ENCODE measurements at regions not wholly inside any gene's neighbourhood (a gene's known extent, or its start where the extent isn't known, plus 50 kb on each side); places are given as distances from the start of the nearest gene placed in this dataset.
A peak's percentile ranks its signal among the peaks of the same experiment; 100 is the strongest.

DNA sequence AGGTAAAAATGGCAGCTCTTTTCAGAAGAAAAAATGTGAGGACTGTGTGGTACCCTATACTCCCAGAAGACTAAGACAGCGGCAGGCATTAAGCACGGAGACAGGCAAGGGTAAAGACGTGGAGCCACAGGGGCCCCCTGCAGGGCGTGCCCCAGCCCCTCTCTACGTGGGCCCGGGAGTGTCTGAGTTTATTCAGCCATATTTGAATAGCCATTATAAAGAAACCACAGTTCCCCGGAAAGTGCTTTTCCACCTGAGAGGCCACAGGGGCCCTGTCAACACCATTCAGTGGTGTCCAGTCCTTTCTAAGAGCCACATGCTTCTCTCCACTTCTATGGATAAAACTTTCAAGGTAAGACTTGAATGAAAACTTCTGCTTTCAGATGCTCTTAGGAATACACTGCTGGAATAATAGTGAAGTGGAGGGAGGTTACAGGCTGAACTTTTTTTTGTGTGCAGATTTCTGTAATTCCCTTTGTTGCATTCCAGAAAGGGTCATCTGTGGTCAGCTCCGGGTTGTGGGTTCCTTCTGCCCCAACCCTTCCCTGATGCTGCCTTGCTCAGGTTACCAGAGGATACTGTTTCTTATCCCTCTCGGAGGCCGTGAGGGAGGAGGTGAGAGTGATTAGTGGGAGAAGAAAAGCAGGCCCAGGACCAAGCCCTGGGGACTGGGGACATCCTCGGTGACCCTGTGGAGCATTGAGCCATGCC, 58.4 kb downstream of the SLC25A47 start:
- DNase-seq (ENCODE audit: low spot score), result no peak

DNA sequence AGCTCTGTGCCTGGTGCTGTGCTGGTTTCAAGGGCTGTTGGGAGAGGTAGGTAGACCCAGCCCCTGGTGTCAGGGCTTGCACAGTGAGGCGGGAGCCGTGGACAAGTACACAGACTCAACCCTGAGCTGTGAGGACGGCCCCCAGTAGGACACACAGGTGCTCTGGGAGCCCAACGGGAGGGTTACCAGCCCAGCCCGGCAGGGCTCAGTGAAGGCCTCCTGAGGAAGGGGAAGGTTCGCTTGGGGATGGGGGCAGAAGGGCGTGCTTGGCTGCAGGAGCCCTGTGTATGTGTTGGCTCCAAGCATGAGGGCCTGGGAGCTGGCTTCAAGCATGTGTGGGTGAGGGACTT, 58.9 kb downstream of the SLC25A47 start:
- no peak for DNase-seq (ENCODE audit: low spot score)

DNA sequence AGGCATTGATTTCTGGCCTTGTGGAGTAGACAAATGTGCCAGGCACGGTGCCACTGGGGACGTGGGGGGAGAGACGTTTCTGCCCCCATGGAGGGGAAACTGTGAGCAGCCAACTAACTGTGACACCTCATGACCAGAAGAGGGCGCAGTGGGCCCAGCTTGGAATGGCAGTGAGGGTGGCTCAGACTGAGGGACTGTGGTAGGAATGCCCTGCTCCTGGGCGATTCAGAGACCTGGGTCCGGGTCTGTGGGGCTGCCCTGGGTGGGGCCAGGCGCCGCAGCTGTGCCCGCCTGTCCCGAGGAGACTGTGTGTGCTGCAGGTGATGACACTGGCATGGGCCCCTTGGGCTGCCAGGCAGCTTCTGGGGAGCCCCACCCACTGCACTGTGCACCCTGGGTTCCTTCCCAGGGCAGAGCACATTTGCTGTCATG, 60.6 kb downstream of the SLC25A47 start:
- DNase-seq (ENCODE audit: low spot score), result peak; percentile 69

DNA sequence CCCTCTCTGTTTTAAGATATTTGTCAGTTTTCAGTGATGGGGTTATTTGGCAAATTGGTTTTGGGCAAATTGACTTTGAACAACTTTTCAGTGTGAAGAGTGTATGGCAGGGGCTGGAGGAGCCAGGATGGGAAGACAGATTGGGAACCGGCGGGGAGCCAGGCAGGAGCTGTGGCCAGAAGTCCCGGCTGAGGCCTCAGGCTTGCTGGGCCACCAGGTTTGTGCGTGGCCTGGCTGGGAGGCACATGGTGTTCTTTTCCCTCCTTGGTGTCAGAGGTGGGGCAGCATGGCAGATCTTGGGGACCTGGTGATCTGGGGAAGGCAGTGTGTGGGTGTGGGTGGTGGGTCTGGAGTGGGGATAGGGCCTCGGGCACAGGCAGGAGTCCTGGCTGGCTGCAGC, 61.1 kb downstream of the SLC25A47 start:
- no peak for DNase-seq (ENCODE audit: low spot score)

DNA sequence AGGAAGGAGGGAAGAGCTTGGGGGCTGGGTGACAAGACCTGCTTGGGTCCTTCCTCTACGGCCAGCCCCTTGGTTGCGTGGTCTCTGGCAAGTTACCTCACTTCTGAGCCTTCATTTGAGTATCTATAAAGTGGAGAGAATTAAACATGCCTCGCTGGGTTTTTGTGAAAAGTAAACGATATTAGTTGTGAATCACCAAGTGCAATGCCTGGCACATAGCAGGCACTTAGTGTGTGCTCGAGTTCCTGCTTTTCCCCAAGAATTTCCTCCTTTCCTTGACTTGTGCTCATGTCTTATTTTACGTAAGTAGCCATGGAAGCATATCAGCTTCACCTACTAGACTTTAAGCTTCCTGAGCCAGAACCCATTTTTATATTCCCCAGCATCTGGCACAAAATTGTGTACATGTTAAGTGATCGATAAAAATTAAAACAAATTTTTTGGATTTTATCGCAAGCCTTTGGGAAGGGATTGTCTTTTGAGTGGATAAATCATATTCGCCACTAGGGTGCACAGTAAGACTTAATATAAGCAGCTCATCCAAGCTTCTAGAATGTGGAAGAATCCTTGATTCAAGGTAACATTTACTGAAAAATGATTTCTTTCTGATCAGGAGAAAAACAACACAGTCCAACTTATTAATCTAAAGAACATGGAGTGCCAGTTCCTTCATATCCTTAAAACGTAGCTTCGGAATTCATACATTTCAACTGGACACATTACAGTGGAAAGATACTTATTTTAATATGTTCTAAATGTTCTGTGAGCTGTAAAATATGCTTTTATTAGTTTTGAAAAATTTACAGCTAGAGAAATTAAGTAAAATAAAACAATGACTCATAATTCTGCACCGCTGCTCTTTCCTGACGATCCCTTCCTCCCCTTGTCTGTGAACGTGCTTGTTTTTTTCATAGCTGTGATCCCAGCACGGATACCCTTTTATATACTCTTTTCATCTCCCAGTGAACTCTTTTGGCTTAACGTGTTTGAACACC, 62.0 kb downstream of the SLC25A47 start:
- DNase-seq (ENCODE audit: low spot score), result peak; percentile 48

DNA sequence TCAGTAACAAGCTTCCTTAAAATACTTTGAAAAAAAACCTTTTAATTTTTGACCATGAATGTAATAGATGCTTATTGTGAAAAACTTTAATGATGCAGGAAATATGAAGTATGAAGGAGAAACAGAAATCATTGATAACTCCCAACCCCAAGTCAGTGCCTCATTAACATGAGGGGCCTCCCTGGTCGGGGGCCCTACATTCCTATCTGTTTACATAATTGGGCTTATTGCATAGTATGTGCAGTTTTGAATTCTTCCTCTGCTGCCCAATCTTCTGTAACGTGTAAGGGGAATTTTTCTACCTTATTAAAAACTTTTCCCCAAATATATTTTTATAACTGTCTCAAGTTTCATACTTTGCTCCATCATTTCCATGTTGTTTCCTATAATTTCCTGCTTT, 63.0 kb downstream of the SLC25A47 start:
- no peak for DNase-seq (ENCODE audit: low spot score)

DNA sequence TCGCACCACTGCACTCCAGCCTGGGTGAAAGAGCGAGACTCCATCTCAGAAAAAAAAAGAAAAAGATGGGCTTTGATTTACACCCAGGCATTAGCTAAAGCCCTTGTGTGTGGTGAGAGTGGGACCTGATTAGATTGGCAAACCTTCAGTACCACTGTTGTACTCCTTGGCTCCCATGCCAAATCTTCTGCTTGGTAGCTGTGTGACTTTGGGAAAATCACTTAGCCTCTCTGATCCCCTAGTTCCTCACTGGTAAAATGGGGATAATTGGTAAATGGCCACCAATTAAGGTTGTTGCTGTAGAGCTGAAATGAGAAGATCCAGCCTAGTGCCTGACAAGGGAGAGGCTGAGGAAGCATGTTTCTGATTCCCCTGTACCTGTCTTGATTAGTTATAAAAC, 63.7 kb downstream of the SLC25A47 start:
- no peak for DNase-seq (ENCODE audit: low spot score)

DNA sequence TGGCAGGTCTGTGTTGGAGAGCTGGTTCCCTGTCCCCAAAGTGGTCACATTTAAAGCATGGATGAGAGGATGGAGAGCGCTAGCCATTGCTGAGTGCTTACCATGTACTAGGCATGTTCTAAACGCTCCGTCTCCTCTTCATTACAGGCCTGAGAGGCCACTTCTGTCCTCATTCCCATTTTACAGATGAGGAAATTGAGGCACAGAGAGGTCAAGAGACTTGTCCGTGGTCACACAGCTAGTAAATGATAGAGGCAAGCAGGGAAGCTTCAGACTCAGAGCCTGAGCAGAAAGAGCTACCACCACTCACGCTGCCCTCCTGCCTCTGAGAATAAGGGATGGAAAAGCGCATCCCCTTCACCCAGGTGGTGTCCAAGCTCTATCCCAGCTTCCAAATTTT, 64.3 kb downstream of the SLC25A47 start:
- no peak for DNase-seq (ENCODE audit: low spot score)

DNA sequence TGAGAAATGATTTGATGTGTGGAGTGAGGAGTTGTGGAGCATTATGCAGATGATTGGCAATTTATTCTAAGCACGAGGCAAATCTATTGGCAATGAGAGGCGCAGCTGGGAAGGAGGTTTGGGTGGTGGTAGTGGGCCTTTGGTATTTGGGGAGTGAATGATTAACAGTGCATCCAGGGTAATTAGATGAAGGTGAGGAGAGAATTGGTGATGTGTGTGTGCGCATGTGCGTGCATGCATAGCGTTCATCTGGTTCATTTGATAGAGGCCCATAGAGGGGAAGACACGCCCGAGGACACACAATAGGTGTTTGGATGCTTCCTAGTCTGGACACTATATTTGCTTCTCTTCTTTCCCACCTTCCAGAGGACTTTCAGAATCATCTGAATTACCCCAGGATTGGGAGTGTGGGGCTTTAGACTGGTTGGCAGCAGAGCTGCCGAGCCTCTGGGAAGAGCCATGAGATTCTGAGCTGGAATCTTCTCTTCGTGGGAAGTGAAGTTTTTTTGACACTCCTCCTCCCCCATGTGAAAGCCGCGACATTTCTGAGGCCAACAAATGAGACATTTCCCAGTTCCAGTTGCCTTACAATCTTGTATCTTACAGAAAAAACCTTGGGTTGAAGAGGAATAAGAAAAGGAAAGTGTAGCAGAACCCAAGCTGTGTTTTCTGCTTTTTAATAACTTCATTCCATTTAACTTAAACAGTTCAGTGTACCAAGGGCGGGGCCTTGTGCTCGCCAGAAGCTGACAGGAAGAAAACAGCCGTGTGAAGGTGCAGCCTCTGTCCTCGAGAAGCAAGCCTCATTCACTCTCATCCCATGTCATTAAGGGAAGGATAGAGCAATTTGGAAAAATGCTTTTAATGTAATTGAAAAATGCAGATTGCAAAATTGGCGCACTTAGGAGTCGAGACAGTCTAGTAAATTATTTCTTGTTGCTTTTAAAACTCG, 65.2 kb downstream of the SLC25A47 start:
- DNase-seq (ENCODE audit: low spot score), result no peak

DNA sequence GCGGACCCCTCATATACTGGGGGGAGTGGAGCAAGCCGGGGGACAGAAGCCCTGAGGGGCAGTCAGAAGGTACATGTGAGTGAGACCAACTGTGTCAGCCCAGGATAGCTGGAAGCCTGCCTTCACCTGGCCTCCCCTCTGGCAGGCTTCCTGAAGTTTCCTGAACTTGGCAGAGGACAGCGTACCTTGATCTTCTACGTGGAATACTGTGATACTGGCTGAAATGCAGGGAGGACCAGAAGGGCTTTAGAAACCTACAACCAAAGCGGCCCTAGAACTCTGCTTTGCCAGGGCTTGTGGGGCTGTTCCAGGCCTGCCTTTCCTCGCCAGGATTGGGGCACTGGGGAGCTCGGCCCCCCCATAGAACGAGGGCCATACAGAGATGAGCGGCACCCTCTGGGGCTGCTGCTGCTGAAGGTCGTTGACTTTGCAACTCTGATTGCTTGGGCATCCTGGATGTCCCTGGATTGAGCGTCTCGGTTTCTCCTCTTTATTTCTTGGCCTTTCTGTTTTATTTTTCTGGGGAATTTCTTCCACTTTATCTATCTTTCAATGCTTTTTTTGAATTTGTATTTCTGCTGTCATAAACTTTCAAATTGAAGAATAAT, 66.5 kb downstream of the SLC25A47 start:
- DNase-seq (ENCODE audit: low spot score), result no peak

DNA sequence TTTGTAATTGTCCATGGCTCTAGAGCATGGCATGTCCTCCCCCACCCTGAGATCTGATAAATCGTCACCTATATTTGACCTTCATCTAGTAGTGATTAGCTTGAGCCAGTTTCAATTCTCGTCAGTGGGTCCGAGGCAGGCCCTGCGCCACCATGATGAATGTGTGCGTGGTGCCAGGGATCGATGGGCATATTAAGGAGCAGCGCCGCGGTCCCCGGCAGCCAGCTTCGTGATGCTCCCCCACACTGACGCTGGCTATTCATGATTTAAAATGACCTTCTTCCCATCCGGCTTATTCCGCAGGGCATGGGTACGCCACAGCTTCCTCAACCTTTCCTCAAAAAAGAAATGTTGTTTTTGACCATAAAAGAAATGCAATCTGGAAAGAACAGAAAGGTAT, 68.0 kb downstream of the SLC25A47 start:
- DNase-seq (ENCODE audit: low spot score), result no peak

DNA sequence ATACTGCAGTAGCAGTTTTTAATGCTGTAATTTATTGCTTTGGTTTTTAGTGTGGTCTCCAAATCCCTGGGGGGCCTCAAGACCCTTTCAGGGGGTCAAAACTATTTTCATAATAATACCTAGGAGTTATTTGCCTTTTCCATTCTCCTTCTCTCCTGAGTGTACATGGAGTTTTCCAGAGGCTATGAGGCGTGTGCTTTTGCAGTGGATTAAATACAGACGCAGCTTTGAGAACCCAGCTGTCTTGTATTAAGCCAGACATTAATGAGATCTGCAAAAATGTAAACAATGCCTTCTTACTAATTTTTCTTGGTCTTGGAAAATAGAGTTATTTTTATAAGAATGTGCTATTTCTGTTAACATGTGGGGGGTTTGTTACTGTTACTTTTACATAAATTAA, 68.6 kb downstream of the SLC25A47 start:
- peak; percentile 51 for DNase-seq (ENCODE audit: low spot score)

DNA sequence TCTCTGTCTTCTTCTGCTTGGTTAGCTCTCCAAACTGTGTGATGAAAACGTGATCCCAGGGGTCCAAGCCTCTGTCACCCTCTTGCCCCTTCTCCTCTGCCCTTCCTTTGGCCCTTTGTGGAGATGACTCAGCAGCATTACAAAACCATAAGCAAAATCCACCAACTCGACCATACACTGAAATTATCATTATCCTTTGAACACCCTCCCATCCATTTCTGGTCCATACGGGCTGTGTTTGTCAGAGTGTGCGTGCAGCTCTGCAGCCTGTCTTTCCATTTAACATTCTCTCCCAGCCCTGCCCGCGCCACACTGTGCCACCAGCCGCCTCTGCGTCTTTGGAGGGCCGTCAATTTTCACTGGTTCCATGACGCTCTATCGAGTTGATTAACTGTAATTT, 69.2 kb downstream of the SLC25A47 start:
- peak; percentile 35 for DNase-seq (ENCODE audit: low spot score)

DNA sequence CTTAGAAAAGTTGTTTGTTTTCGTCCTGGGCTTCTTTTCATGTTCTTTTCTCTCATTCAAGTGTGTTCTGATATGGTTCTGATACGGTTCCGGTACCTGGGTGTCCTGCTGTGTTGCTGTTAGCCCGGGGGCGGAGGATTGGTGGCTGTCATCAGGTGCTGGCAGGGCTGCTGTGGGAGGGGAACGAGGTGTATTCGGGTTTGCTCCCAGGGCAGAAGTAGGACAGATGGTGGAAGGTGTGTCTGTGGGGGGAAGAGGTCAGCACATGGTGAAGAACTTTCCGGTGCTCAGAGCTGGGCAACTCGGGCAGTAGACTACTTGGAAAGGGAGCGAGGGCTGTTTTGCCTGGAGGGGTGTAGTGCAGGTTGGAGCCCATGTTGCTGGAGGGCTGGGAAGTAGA, 70.2 kb downstream of the SLC25A47 start:
- DNase-seq (ENCODE audit: low spot score), result no peak

DNA sequence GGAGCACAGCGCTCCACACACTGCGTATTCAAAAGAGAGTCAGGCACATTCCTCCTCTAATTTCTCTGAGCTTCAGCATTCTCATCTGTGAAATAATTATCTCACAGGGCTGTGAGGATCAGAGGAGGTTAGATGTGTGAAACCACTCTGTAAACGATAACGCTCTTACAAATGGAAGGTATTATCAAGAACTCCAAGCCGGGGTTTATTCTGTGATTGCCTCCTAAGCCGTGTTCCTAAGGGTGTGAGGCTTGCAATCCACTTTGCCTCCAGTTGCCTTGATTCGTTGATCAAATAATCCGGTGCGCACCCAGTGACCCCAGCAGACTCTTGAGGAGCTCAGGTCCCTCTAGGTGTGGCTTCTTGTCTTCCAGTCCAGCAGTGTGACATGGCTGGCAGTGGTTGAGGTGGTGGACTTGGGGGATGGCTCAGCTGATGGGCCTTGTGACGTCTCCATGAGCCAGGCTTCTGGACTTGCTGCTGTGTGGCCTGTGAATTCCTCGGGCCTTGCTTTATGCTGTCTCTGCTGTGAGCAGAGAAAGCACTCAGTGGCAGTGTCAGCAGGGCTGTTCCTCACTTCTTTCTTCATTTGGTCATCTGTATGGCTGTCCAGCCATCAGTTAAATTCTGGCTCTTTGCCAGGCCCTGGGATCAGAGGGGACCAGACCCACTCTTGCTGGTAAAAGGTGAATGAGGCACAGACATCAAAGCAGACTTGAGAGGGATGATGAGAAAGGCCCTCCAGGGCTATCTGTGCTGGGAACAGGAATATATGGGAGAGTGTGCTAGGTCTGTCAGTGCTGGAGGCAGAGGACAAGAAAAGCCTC, 71.0 kb downstream of the SLC25A47 start:
- no peak for DNase-seq (ENCODE audit: low spot score)

DNA sequence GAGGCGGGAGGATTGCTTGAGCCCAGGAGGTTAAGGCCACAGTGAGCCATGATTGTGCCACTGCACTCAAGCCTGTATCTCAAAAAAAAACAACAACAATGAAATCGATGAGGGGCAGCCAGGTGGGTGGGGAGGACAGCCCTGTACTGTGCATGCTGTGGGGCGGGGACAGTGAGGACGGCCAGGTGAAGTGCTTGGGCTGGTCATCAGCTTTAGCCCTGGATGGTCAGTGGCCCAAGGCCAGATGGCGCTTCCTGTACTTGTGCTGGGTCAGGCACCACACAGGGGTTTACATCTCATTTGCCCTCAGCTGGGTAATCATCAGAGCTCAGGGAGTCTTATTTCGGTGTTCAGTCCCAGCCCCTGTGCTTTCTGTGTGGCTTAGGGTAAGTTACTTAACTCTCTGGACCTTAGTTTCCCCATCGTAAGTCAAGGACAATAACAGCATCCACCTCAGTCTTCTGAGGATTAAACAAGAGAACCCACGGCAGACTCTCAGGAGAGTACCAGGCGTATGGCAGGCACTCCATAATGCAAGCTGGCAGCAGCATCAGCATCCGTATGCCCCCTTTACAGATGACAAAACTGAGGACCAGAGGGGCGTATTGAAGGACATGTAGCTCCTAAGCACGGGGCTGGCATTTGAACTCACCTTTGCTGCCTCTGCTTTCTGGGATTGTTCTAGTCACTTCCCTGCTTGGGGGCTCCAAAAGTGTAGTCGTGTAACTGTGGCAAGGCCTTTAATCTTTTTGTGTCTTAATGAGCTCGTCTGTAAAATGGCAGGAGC, 71.9 kb downstream of the SLC25A47 start:
- DNase-seq (ENCODE audit: low spot score), result no peak

DNA sequence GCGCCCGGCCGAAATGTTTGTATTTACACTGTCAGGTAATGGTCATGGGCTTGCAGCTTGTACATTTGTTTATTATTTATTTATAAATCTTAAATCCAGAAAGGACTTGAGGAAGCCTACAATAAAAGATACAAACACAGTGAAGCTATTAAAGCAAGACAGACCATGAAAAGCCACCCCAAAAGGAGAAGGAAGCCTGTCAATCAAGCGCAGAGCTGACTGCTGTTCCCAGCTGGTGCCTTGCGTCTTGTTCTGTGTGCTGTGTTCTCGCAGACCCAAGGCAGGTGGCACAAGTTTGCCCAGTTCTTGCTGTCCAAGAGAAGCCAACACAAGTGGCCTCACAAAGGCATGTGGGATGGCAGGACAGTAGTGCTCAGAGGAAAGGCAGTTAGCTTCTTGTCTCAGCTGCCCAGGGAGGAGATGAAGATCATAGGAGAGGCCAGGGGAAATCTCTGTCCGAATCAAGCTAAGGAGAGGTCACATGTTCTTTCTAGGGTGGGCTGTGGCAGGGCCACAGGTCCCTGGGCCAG, 73.2 kb downstream of the SLC25A47 start:
- DNase-seq (ENCODE audit: low spot score), result no peak

DNA sequence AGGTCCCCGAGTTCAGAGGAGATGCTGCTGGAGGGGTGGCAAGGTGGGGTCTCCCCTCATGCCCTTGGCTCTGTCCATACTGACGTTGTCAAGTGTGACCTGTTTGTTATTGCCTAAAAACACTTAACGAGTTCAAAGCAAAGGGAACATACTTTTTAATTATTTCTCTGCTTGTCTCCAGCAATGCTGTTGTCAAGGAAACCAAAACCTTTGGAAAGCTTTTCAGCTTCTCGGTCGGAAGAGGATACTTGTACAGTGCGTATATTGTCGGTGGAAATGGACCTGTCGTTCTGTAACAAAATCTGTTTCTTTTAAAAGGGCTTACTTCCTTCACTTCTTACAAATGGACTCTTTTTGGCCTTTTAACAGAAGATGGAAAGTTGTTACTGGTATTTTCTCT, 73.9 kb downstream of the SLC25A47 start:
- no peak for DNase-seq (ENCODE audit: low spot score)

DNA sequence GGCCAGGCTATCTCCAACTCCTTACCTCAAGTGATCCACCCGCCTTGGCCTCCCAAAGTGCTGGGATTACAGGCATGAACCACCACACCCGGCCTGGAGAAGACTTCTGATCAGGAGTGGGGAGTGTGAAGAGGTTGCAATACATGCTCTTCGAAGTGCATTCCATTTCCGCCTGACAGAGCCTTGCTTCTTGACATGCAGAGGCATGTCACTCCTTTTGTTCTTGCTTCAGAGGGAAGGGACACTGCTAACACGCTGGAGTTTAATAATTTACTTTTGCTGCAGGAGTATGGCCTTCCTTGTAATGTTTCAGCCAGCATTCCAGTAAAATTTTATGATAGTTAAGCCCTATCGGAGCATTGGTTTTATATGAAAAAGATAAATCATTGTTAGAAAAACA, 74.9 kb downstream of the SLC25A47 start:
- DNase-seq (ENCODE audit: low spot score), result no peak
